ENCODE measurements at regions not wholly inside any gene's neighbourhood (a gene's known extent, or its start where the extent isn't known, plus 50 kb on each side); places are given as distances from the start of the nearest gene placed in this dataset.
"Not testable (repeated sequence)": the region's sequence is repeated elsewhere in the genome, so short reads cannot be mapped to it uniquely, and the experiment has no call there.

- intact Hi-C loops (cut with micrococcal nuclease): no loop called here
- TF ChIP-seq CTCF (IDR thresholded peaks at IDR 0.05): no peak
- CTCF ChIA-PET: no interaction called here
- Mint-ChIP-seq H3K27ac (no peak overlapping the region), H3K4me1 (no peaks in the 10 kb centered on the region), H3K9me3 (peaks cover 7% of the 10 kb centered on the region), H3K36me3 (ENCODE audit: low read depth) (no peaks in the 10 kb centered on the region), H3K4me3 (no peak overlapping the region), H3K27me3 (no peaks in the 10 kb centered on the region)
- no peak for ATAC-seq (ENCODE audit: low read depth)
- DNase-seq: no peak
- POLR2A ChIA-PET: no interaction called here
Observed at GRCh38 chr7:156327474-156327873, 313.1 kb upstream of the RNF32 start.

GRCh38 chr7:156324201-156324600 is 316.4 kb upstream of the RNF32 start:
- Mint-ChIP-seq H3K27ac (no peak overlapping the region), H3K4me3 (no peak overlapping the region), H3K4me1 (no peaks in the 10 kb centered on the region), H3K9me3 (peaks cover 3% of the 10 kb centered on the region), H3K36me3 (ENCODE audit: low read depth) (no peaks in the 10 kb centered on the region), H3K27me3 (no peaks in the 10 kb centered on the region)
- no peak for TF ChIP-seq CTCF (IDR thresholded peaks at IDR 0.05)
- ChIA-PET POLR2A (no interaction called here), CTCF (no interaction called here)
- intact Hi-C loops (cut with micrococcal nuclease): no loop called here
- DNase-seq (no peak), ATAC-seq (ENCODE audit: low read depth) (no peak)

- DNase-seq; H3K27ac Mint-ChIP-seq; H3K36me3 Mint-ChIP-seq (ENCODE audit: low read depth); intact Hi-C loops (cut with micrococcal nuclease); ATAC-seq (ENCODE audit: low read depth); H3K27me3 Mint-ChIP-seq; H3K4me3 Mint-ChIP-seq; CTCF ChIA-PET; H3K4me1 Mint-ChIP-seq; H3K9me3 Mint-ChIP-seq: not testable (repeated sequence)
- POLR2A ChIA-PET: interaction anchor here (0.6 kb wide), 1 partner anchor 60 kb away, joined by 5 read pairs; no protein-coding TSS in a partner anchor
Observed at GRCh38 chr7:156321430-156321829, 319.1 kb upstream of the RNF32 start.

- no peaks in the 10 kb centered on the region for H3K27me3 Mint-ChIP-seq
- no peak overlapping the region for H3K27ac Mint-ChIP-seq
- no peaks in the 10 kb centered on the region for H3K4me1 Mint-ChIP-seq
- H3K4me3 Mint-ChIP-seq: no peak overlapping the region
- no peaks in the 10 kb centered on the region for H3K36me3 Mint-ChIP-seq (ENCODE audit: low read depth)
- intact Hi-C loops (cut with micrococcal nuclease): no loop called here
- CTCF ChIA-PET: no interaction called here
- ATAC-seq (ENCODE audit: low read depth) (no peak), DNase-seq (no peak)
- peaks cover 15% of the 10 kb centered on the region for H3K9me3 Mint-ChIP-seq
- TF ChIP-seq CTCF (IDR thresholded peaks at IDR 0.05): no peak
- POLR2A ChIA-PET: no interaction called here
Observed at GRCh38 chr7:156318926-156319325, 321.6 kb upstream of the RNF32 start.

DNA sequence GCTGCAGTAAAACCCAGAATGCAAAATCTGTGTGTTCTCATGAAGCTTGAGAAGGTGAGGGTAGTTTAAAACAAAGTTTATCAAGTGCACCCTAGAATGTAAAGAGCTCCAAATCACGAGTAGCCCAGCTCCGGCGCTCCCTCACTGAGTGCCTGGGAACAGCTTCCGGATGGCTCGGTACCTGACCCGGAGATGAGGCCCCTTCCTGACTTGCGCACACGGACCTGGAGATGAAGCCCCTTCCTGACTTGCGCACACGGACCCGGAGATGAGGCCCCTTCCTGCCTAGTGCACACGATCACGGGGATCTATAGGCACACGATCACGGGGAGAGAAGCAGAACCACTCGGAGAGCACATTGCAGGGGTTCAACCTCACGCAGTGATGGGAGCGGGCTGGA is 322.1 kb upstream of the RNF32 start:
- H3K4me1 Mint-ChIP-seq: no peaks in the 10 kb centered on the region
- DNase-seq (no peak), ATAC-seq (ENCODE audit: low read depth) (no peak)
- H3K27me3 Mint-ChIP-seq: no peaks in the 10 kb centered on the region
- H3K9me3 Mint-ChIP-seq: peaks cover 15% of the 10 kb centered on the region
- intact Hi-C loops (cut with micrococcal nuclease): no loop called here
- H3K36me3 Mint-ChIP-seq (ENCODE audit: low read depth): no peaks in the 10 kb centered on the region
- CTCF ChIA-PET: no interaction called here
- H3K4me3 Mint-ChIP-seq: no peak overlapping the region
- POLR2A ChIA-PET: no interaction called here
- no peak overlapping the region for H3K27ac Mint-ChIP-seq
- TF ChIP-seq CTCF (IDR thresholded peaks at IDR 0.05): no peak

- intact Hi-C loops (cut with micrococcal nuclease): no loop called here
- H3K27ac Mint-ChIP-seq: no peak overlapping the region
- no peak for TF ChIP-seq CTCF (IDR thresholded peaks at IDR 0.05)
- DNase-seq (no peak), ATAC-seq (ENCODE audit: low read depth) (no peak)
- H3K36me3 Mint-ChIP-seq (ENCODE audit: low read depth): no peaks in the 10 kb centered on the region
- H3K9me3 Mint-ChIP-seq: peaks cover 4% of the 10 kb centered on the region
- H3K4me3 Mint-ChIP-seq: no peak overlapping the region
- ChIA-PET CTCF (no interaction called here), POLR2A (no interaction called here)
- no peaks in the 10 kb centered on the region for H3K4me1 Mint-ChIP-seq
- no peaks in the 10 kb centered on the region for H3K27me3 Mint-ChIP-seq
Observed at GRCh38 chr7:156309016-156309620, 331.5 kb upstream of the RNF32 start.

All from activated B cell treated with CpG ODN at 0.5 μM for 24 hours (primary cell).